SK-N-SH (cell line): ENCODE measurements at regions not wholly inside any gene's neighbourhood (a gene's known extent, or its start where the extent isn't known, plus 50 kb on each side); places are given as distances from the start of the nearest gene placed in this dataset.

Experiments used
- CTCF ChIA-PET: fragments of 300-600, 350-600 bp; formaldehyde crosslinking; extraction: SDS; loops from one replicate; lab custom pipeline; 2021; lab: Yijun Ruan, JAX
- POLR2A ChIA-PET: fragments of 350-600 bp; sonication (Branson Sonifier 250); formaldehyde crosslinking; extraction: SDS; loops from one replicate; lab custom pipeline; 2020; ENCODE audit warnings: antibody characterized with exemption, inconsistent platforms; lab: Yijun Ruan, JAX
- DNase-seq: peaks from one replicate; pipeline ENCODE4 v3.0.0; 2012
- H2AFZ ChIP-seq: fragments of 200-600 bp; sonication (generic); 2 replicates; pipeline ENCODE4 v1.8.1; 2016; ENCODE audit warnings: antibody characterized with exemption, mild to moderate bottlenecking, low read depth
- H3F3A ChIP-seq: fragments of 200-600 bp; sonication (generic); replicated peaks from 2 replicates; pipeline ENCODE3; 2016; ENCODE audit warnings: antibody characterized with exemption, mild to moderate bottlenecking; ENCODE audit not compliant: insufficient read depth
- H3K27ac ChIP-seq, 2 experiments: fragments of 200-500 bp in 1 of 2; fragments of 200-600 bp in 1 of 2; sonication (Bioruptor generic) in 1 of 2; sonication (generic), shearing (Covaris generic) in 1 of 2; 2 replicates each; pipeline versions ENCODE4 v1.5.1 to v1.6.1; 2014 to 2016; ENCODE audit warnings: low read depth in 2 of 2, inconsistent platforms in 1 of 2, low read length in 1 of 2, mild to moderate bottlenecking in 1 of 2, mixed read lengths in 1 of 2
- H3K27me3 ChIP-seq: fragments of 200-600 bp; sonication (generic), shearing (Covaris generic); 2 replicates; pipeline ENCODE4 v1.6.1; 2016; ENCODE audit warnings: mixed run types; ENCODE audit not compliant: insufficient read depth
- H3K36me3 ChIP-seq, 2 experiments: fragments of 200-500 bp in 1 of 2; fragments of 200-600 bp in 1 of 2; sonication (Bioruptor generic) in 1 of 2; sonication (generic) in 1 of 2; replicated peaks in 1 of 2; 2 replicates each; pipeline versions ENCODE3 to v1.5.1; 2014 to 2016; ENCODE audit warnings: low read length in 1 of 2, mild to moderate bottlenecking in 1 of 2; ENCODE audit not compliant: insufficient read depth in 2 of 2, control insufficient read depth in 1 of 2
- H3K4me1 ChIP-seq, 2 experiments: fragments of 200-500 bp in 1 of 2; fragments of 200-600 bp in 1 of 2; sonication (Bioruptor generic) in 1 of 2; sonication (generic), shearing (Covaris generic) in 1 of 2; 2 replicates each; pipeline versions ENCODE4 v1.5.1 to v1.6.1; 2014 to 2016; ENCODE audit warnings: low read depth in 1 of 2, low read length in 1 of 2, mixed run types in 1 of 2; ENCODE audit not compliant: insufficient read depth in 2 of 2, control insufficient read depth in 1 of 2
- H3K4me2 ChIP-seq: fragments of 200-600 bp; sonication (generic), shearing (Covaris generic); 2 replicates; pipeline ENCODE4 v1.6.1; 2017; ENCODE audit warnings: mixed run types
- H3K4me3 ChIP-seq, 2 experiments: fragments of 200-500 bp in 1 of 2; fragments of 200-600 bp in 1 of 2; sonication (Bioruptor generic) in 1 of 2; sonication (generic), shearing (Covaris generic) in 1 of 2; 2 replicates each; pipeline versions ENCODE4 v1.5.1 to v1.8.1; 2014 to 2016; ENCODE audit warnings: low read depth in 2 of 2, inconsistent platforms in 1 of 2, low read length in 1 of 2, mild to moderate bottlenecking in 1 of 2, mixed read lengths in 1 of 2, moderate library complexity in 1 of 2
- H3K79me2 ChIP-seq: fragments of 200-600 bp; sonication (generic); 2 replicates; pipeline ENCODE4 v1.8.1; 2017; ENCODE audit warnings: mild to moderate bottlenecking; ENCODE audit not compliant: insufficient read depth
- H3K9ac ChIP-seq: fragments of 200-600 bp; sonication (generic); 2 replicates; pipeline ENCODE4 v1.6.1; 2017; ENCODE audit warnings: mixed run types
- H3K9me2 ChIP-seq: fragments of 200-600 bp; sonication (generic); 2 replicates; pipeline ENCODE4 v1.6.1; 2017; ENCODE audit warnings: mixed run types
- H3K9me3 ChIP-seq: fragments of 200-600 bp; sonication (generic); 2 replicates; pipeline ENCODE4 v1.6.1; 2017; ENCODE audit warnings: mixed run types, mild to moderate bottlenecking, moderate library complexity
- H4K20me1 ChIP-seq: fragments of 200-600 bp; sonication (generic); 2 replicates; pipeline ENCODE4 v1.6.1; 2017; ENCODE audit warnings: mild to moderate bottlenecking, mixed run types; ENCODE audit not compliant: insufficient read depth
- CHD2 ChIP-seq: fragments of 150-350 bp; IDR thresholded peaks from 2 replicates; pipeline ENCODE4 v1.6.1; 2018; ENCODE audit warnings: low read length; ENCODE audit not compliant: partially characterized antibody
- ELF1 ChIP-seq: IDR thresholded peaks from 2 replicates; pipeline ENCODE4 v1.4.0; 2012
- EZH2phosphoT487 ChIP-seq: fragments of 200-600 bp; sonication (generic); IDR thresholded peaks from 2 replicates; pipeline ENCODE4 v1.6.1; 2017; ENCODE audit warnings: low read depth, mixed run types, mild to moderate bottlenecking, antibody characterized with exemption, moderate library complexity, borderline replicate concordance
- FOXJ3 ChIP-seq: sonication (generic); formaldehyde crosslinking; IDR thresholded peaks from 2 replicates; pipeline ENCODE4 v1.5.1; 2020; ENCODE audit warnings: mild to moderate bottlenecking, missing genetic modification reagents
- FOXM1 ChIP-seq: IDR thresholded peaks from 2 replicates; pipeline ENCODE4 v1.4.0; 2012; ENCODE audit warnings: low read depth, mild to moderate bottlenecking
- GABPA ChIP-seq: IDR thresholded peaks from 2 replicates; pipeline ENCODE4 v1.4.0; 2012; ENCODE audit warnings: low read depth, mild to moderate bottlenecking
- GATA2 ChIP-seq: sonication (generic); formaldehyde crosslinking; IDR thresholded peaks from 2 replicates; pipeline ENCODE4 v1.5.0; 2020; ENCODE audit warnings: mild to moderate bottlenecking, missing genetic modification reagents
- NFIC ChIP-seq: IDR thresholded peaks from 2 replicates; pipeline ENCODE4 v1.4.0; 2012; ENCODE audit warnings: borderline replicate concordance
- NRF1 ChIP-seq: IDR thresholded peaks from 2 replicates; pipeline ENCODE4 v1.6.1; 2012; ENCODE audit warnings: low read depth, mild to moderate bottlenecking, low read length
- POLR2AphosphoS5 ChIP-seq: IDR thresholded peaks from 2 replicates; pipeline ENCODE4 v1.6.1; 2012; ENCODE audit warnings: low read depth, low read length
- REST ChIP-seq: IDR thresholded peaks from 2 replicates; pipeline ENCODE4 v1.6.1; 2012; ENCODE audit warnings: mild to moderate bottlenecking, low read depth, low read length, moderate library complexity
- RFX5 ChIP-seq: IDR thresholded peaks from 2 replicates; pipeline ENCODE4 v1.6.1; 2012; ENCODE audit warnings: mild to moderate bottlenecking, improper control_type of control experiment, low read length
- RXRA ChIP-seq: IDR thresholded peaks from 2 replicates; pipeline ENCODE4 v1.4.0; 2012; ENCODE audit warnings: low read depth, mild to moderate bottlenecking, borderline replicate concordance
- SMC3 ChIP-seq: IDR thresholded peaks from 2 replicates; pipeline ENCODE4 v1.6.1; 2012; ENCODE audit warnings: low read depth, low read length, improper control_type of control experiment
- TCF12 ChIP-seq: IDR thresholded peaks from 2 replicates; pipeline ENCODE4 v1.4.0; 2012
- YY1 ChIP-seq: IDR thresholded peaks from 2 replicates; pipeline ENCODE4 v1.4.0; 2012; ENCODE audit warnings: low read depth, mild to moderate bottlenecking
- WGBS: methylation state at CpG from one replicate; pipeline ENCODE4 v1.1.6; 2017; ENCODE audit warnings: low lambda C conversion rate; 5-methylcytosine and 5-hydroxymethylcytosine counted together
- TF ChIP-seq, protein P1 (sequence below): IDR thresholded peaks from 2 replicates; pipeline ENCODE4; 2012
- TF ChIP-seq, protein P2 (sequence below): fragments of 150-350 bp; IDR thresholded peaks from 2 replicates; pipeline ENCODE4 v1.6.1; 2016; ENCODE audit warnings: mild to moderate bottlenecking, low read depth, low read length

DNA sequence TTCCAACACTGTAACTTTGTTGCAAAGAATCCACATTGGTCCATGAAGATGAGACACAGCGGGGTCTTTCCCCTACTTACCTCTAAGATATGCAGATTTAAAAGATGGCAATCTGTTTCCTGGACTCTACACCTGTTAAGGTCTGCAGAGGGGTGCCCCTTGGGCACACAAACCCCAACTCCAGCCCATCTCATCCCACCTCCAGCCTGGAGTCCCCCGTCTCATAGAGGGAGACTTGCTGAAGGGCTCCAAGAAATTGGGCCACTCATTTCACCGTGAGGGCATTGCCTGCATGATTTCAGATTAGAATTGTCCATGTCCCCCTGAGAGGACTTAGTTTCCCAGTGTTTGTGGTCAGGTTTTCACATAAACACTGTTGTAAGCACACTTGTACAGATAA, 365.7 kb downstream of the IRX2 start:
- no peaks in the 10 kb centered on the region for H3K79me2 ChIP-seq
- ChIA-PET CTCF (no interaction called here), POLR2A (no interaction called here)
- H2AFZ ChIP-seq, result no peak overlapping the region
- no peak overlapping the region for H3K27ac ChIP-seq
- TF ChIP-seq RXRA, result no peak
- no peak for TF ChIP-seq FOXJ3 (CRISPR knock-in tag)
- TF ChIP-seq, protein P1, sequence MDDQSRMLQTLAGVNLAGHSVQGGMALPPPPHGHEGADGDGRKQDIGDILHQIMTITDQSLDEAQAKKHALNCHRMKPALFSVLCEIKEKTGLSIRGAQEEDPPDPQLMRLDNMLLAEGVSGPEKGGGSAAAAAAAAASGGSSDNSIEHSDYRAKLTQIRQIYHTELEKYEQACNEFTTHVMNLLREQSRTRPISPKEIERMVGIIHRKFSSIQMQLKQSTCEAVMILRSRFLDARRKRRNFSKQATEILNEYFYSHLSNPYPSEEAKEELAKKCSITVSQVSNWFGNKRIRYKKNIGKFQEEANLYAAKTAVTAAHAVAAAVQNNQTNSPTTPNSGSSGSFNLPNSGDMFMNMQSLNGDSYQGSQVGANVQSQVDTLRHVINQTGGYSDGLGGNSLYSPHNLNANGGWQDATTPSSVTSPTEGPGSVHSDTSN, result no peak
- no peak for TF ChIP-seq POLR2AphosphoS5
- TF ChIP-seq RFX5, result no peak
- TF ChIP-seq, protein P2, sequence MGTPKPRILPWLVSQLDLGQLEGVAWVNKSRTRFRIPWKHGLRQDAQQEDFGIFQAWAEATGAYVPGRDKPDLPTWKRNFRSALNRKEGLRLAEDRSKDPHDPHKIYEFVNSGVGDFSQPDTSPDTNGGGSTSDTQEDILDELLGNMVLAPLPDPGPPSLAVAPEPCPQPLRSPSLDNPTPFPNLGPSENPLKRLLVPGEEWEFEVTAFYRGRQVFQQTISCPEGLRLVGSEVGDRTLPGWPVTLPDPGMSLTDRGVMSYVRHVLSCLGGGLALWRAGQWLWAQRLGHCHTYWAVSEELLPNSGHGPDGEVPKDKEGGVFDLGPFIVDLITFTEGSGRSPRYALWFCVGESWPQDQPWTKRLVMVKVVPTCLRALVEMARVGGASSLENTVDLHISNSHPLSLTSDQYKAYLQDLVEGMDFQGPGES, result no peak
- no peak for TF ChIP-seq GATA2 (CRISPR knock-in tag)
- TF ChIP-seq NFIC, result no peak
- no peak for TF ChIP-seq SMC3
- no peak for TF ChIP-seq CHD2
- TF ChIP-seq REST, result no peak
- no peak for TF ChIP-seq NRF1
- TF ChIP-seq GABPA, result no peak
- no peak for TF ChIP-seq YY1
- TF ChIP-seq EZH2phosphoT487, result no peak
- no peak for TF ChIP-seq TCF12
- TF ChIP-seq FOXM1, result no peak
- no peak for TF ChIP-seq ELF1
- no peak overlapping the region for H3K4me3 ChIP-seq
- no peak for DNase-seq
- H3F3A ChIP-seq, result no peaks in the 10 kb centered on the region
- no peaks in the 10 kb centered on the region for H3K4me1 ChIP-seq
- no peaks in the 10 kb centered on the region for H4K20me1 ChIP-seq
- WGBS, result 0% methylated on average over 3 of the region's 3 CpGs
- H3K36me3 ChIP-seq, result no peaks in the 10 kb centered on the region
- H3K9me2 ChIP-seq, result no peaks in the 10 kb centered on the region
- no peaks in the 10 kb centered on the region for H3K9me3 ChIP-seq
- no peak overlapping the region for H3K9ac ChIP-seq
- H3K4me2 ChIP-seq, result no peak overlapping the region
- peaks cover 71% of the 10 kb centered on the region for H3K27me3 ChIP-seq
